DMS153 treated with DMSO at 0.1 percent for 48 hours (cell line): ENCODE measurements at regions not wholly inside any gene's neighbourhood (a gene's known extent, or its start where the extent isn't known, plus 50 kb on each side); places are given as distances from the start of the nearest gene placed in this dataset.
A peak's percentile ranks its signal among the peaks of the same experiment; 100 is the strongest.

Experiments used
- DNase-seq: peaks from one replicate; lab custom pipeline; 2025; ENCODE audit not compliant: unreplicated experiment; lab: John Stamatoyannopoulos, UW

DNA sequence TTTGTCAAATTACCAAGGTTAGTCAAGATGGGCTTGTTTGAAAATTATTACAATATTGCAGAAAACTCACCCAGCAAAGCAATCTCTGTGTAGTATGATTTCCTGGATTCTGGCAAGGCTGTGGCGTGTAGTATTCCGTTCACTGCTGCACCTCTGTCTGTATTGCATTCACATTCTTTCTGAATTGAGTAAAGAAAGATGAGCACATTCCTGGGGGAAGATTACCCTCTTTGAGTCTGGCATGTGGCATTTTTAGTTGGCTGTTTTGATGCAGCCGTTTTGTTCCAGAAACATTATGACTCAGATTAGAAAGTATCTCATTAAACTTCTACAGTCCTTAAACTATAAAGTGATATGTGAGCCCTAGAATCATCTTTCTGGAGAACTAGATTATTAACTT lies 197.7 kb downstream of the TENT4A start:
- no peak for DNase-seq

DNA sequence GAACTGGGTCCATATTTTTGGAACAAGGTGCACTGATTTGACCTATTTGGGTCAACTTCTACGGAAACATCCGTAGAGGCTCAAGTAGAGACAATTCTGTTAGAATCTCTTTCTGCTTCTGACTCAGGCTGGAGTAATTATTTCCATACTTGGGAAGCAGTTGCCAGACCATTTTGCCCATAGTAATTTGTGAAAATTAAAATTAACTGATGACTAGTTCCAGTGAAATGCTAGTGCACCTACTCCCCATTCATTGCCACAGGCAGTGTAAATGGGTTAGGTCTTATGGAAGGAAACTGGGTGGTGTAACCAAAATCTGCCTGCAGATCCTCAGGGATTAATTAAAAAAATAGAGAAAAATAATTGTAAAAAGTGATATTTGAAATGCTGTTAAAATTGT lies 201.1 kb downstream of the TENT4A start:
- DNase-seq, result no peak

GRCh38 chr5:6915574-6915973 lies 202.3 kb downstream of the TENT4A start:
- DNase-seq, result no peak

DNA sequence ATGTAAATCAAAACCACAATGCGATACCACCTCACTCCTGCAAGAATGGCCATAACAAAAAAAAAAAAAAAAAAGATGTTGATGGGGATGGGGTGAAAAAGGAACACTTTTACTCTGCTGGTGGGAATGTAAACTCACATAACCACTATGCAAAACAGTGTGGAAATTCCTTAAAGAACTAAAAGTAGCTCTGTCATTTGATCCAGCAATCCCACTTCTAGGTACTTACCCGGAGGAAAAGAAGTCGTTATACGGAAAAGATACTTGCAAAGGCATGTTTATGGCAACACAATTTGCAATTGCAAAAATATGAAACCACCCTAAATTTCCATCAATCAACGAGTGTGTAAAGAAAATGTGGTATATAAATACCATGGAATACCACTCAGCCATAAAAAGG lies 205.0 kb downstream of the TENT4A start:
- no peak for DNase-seq

GRCh38 chr5:6920628-6921256 lies 207.5 kb downstream of the TENT4A start:
- no peak for DNase-seq

GRCh38 chr5:6926491-6927038 lies 213.3 kb downstream of the TENT4A start:
- DNase-seq, result no peak

DNA sequence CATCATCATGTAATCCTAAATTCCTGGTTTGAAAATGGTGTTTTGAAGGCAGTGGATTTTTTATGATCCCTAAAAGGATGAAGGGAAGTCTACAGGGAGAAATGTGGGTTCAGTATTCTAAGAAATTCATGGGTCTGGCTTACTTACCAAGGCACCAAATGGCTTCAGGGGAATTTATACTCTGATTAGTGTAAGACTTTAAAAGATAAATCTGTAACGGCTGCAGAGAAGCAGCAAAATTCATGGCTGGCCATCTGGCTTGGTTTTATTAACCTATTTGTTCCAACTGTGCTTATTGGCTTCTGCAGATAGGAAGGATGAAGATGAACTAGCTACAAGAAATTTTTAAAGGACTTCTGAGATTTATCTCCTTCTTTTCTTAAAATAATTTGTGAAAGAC lies 222.8 kb downstream of the TENT4A start:
- DNase-seq, result no peak

- DNase-seq, result no peak
These were observed 224.4 kb downstream of the TENT4A start for GRCh38 chr5:6937677-6938076.

GRCh38 chr5:6941631-6942030 lies 228.4 kb downstream of the TENT4A start:
- DNase-seq, result no peak

DNA sequence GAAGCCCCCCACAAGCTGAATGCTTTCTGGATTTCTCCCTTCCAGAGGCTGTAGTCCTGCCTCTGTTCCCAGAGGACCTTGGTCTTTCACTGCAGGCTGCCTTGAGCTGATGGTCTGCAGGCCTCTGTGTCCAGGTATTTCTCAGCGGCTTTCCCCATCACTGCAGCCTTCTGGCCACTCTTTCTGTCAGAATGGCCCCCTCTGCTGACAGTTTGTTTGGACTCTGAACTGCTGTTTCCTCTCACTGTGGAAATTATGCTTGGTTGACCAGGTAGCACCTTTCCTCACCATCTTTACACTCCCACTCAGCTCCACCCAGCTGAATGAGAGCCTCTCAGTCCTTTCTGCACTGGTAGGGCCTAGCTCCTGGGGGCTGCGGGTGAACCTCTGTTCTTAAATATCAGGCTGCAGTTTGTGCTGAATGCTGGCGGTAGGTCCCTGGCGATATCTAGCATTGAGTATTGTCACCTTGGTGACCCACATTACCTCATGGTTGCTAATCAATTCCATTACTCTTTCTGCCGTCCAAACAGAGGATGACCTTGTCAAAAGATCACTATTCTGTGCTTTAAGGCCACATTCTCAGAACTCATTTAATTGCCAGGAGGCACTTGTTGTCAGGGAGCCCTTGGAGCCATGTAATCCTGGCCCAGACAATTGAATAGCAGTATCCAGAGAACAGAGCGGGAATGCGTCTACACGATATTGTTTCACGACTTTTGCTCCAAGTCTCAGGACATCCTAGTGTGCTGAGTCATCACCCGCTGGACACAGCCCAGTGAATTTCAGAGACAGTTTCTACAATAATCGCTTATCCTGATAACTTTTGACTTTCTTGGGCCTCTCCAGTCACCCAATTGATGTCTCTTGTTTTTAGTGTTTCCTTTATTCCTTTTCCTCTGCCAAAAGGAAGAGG lies 230.2 kb downstream of the TENT4A start:
- no peak for DNase-seq

GRCh38 chr5:6948562-6948961 lies 235.3 kb downstream of the TENT4A start:
- DNase-seq, result no peak

GRCh38 chr5:6949230-6949629 lies 236.0 kb downstream of the TENT4A start:
- no peak for DNase-seq

GRCh38 chr5:6950250-6950649 lies 237.0 kb downstream of the TENT4A start:
- DNase-seq, result no peak

DNA sequence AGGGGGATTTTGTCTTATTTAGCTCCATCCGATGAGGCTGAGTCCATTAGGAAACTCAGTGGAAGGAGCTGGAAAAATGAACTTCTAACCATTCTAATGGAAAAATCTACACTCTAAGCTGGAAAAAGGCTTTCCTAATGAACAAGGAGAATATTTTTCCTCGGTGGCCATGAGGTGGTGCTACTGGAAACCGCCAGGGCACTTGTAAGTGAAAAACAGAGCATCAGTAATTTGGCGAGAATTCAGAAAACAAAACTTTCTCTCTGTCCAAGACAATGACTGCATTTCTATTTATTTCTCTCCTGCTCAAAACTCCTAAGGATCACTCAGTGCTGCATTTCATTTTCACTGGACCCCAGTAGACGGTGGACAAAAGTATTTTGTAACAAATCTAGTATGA lies 237.6 kb downstream of the TENT4A start:
- no peak for DNase-seq

DNA sequence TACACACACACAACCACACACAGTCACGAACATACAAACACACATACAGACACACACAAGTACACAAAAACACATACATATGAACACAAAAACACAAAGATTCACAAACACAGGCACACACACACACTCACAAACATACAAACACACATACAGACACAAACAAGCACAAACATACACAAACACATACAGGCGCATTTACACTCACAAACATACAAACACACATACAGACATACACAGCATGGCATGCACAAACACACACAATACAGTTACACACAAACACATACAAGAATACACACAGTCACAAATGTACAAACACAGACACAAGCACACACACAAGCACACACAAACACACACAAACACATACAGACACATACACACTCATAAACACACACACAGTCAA lies 247.9 kb downstream of the TENT4A start:
- DNase-seq, result no peak

GRCh38 chr5:6961837-6962635 lies 248.8 kb downstream of the TENT4A start:
- DNase-seq, result no peak

DNA sequence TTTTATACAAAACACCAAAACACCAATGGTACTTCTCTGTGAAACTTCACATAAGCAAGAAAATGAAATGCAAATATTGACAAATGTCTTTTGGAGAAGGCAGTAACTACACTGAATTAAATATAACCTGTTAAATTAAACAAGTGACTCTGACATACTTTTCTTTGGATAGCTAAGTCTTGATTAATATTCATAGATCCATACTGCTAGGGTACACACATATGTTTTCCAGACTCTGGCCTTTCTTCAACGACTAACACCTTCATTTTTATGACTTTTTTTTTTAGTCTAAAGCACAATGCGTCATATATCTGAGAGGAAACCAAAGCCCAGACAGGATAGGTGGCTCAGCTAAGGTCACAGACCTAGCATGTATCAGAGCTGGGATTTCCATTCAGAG lies 263.7 kb downstream of the TENT4A start:
- DNase-seq, result no peak

DNA sequence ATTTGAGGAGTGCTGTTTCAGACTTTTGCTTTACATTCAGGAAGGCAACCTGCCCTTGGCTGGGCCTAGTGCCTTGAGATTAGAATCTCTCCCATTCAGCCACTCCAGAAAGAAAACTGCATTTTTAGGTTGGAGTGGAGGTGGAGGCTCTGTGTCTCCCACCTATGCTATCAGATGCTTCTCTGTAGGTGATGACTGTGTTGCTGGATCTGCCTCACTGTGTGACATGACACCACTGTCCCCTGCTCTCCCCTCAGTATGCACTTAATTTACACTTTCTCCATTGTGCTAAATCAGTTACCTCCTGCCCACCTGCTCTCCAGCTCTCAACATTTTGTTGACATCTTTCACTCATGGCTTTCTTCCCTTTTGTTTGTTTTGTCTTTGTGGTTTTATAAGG lies 265.8 kb downstream of the TENT4A start:
- no peak for DNase-seq

DNA sequence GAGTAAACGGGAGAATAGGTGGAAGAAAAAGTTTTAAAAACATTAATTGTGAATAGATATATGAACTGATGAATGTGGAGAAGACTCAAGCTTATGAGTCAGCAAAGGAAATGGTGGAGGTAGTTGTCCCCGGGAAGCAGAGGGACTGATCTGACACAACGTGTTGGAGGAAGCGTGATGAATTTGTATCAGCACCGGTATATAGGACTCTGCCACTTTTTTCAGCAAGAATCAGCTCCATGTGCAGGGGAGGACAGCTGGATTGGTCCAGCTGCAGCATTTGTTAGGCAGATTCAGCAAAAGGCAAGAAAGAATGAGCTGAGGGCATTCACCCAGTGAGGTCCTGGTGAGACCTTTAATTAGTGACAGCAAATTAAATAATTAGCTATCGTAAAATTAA lies 276.0 kb downstream of the TENT4A start:
- peak; percentile 24 for DNase-seq

DNA sequence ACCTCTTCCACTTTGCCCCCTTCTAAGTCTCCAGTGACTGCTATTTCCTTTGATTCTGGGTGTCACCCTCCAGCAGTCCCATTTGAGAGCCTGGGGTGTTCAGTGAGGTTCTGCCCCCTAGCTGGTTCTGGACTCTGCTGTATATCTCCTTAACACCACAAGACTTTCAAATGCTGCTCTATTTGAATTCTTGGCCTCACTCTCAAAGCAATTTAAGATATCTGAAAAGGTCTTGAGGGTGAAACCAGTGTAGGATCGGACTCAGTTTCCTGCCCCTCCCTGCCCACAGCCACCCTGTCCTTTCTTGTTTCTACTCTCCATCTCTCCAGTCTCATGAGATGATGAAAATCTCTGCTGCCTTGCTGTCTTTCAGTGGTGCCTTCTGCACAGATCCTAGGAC lies 280.9 kb downstream of the TENT4A start:
- DNase-seq, result no peak

DNA sequence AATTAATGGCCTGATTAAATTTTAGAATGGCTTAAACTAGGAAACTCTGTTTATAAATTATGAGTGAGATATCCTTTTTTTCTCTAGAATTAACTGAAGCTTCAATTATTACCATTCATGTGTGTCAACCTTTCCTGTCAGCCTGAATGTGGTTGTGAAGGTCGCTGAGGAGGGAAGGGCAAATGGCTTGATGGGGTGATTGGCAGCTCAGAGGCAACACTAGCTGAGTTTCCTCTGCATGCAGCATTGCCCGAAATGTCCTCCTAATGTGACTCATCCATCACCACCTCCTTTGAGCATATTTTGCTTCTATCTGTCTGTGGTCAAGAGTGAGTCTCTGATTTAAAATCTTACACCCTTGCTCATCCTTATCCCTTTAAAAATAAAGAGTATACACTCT lies 281.9 kb downstream of the TENT4A start:
- no peak for DNase-seq
